B cell (primary cell): ENCODE measurements at regions not wholly inside any gene's neighbourhood (a gene's known extent, or its start where the extent isn't known, plus 50 kb on each side); places are given as distances from the start of the nearest gene placed in this dataset.

Experiments
- ATAC-seq: fragments of 200-7000 bp; cut with Tn5 transposase; one replicate; pipeline ENCODE4 v1.10.0; 2021; ENCODE audit warnings: low read depth, mild to moderate bottlenecking, moderate number of reproducible peaks, moderate library complexity
- CTCF ChIA-PET: fragments of 350-600 bp; sonication (Branson Sonifier 250); formaldehyde crosslinking; loops from one replicate; lab custom pipeline; 2021; ENCODE audit warnings: antibody characterized with exemption, inconsistent platforms; lab: Charles Lee
- POLR2A ChIA-PET: fragments of 350-600 bp; sonication (Branson Sonifier 250); formaldehyde crosslinking; loops from one replicate; lab custom pipeline; 2021; ENCODE audit warnings: antibody characterized with exemption; lab: Charles Lee
- DNase-seq: peaks from one replicate; pipeline ENCODE4 v3.0.0; 2013
- H2AFZ ChIP-seq: 2 replicates; pipeline ENCODE4 v1.6.1; 2012; ENCODE audit warnings: mild to moderate bottlenecking, low read depth, low read length; ENCODE audit not compliant: insufficient read depth, poor library complexity, severe bottlenecking
- H3K27ac ChIP-seq, 2 donors: 1 replicate in 1 of 2; 2 replicates in 1 of 2; pipeline ENCODE4 v1.5.1; 2012 to 2013; ENCODE audit warnings: low read length in 2 of 2, mild to moderate bottlenecking in 2 of 2, moderate library complexity in 1 of 2
- H3K27me3 ChIP-seq, 4 experiments: fragments of 200-600 bp in 1 of 4; sonication (generic) in 1 of 4; replicated peaks in 1 of 4; 1 replicate in 2 of 4; 2 replicates in 2 of 4; pipeline versions ENCODE4 v1.6.1 to v1.7.0; 2013 to 2016; ENCODE audit warnings: low read length in 3 of 4, mild to moderate bottlenecking in 2 of 4, mixed read lengths in 1 of 4, moderate library complexity in 1 of 4; ENCODE audit not compliant: insufficient read depth in 4 of 4, control insufficient read depth in 3 of 4; ENCODE audit errors: control extremely low read depth in 1 of 4
- H3K36me3 ChIP-seq, 2 experiments: replicated peaks in 1 of 2; 1 replicate in 1 of 2; 2 replicates in 1 of 2; pipeline versions ENCODE4 v1.6.1 to v1.7.1; 2013; ENCODE audit warnings: low read length in 1 of 2; ENCODE audit not compliant: insufficient read depth in 2 of 2, control insufficient read depth in 1 of 2; ENCODE audit errors: control extremely low read depth in 1 of 2, extremely low read depth in 1 of 2
- H3K4me1 ChIP-seq, 2 donors: fragments of 200-600 bp in 1 of 2; sonication (generic) in 1 of 2; 1 replicate in 1 of 2; 2 replicates in 1 of 2; pipeline versions ENCODE4 v1.5.1 to v1.6.1; 2013 to 2017; ENCODE audit warnings: low read length in 2 of 2; ENCODE audit not compliant: control insufficient read depth in 2 of 2, insufficient read depth in 2 of 2
- H3K4me2 ChIP-seq: replicated peaks from 2 replicates; pipeline ENCODE3; 2012; ENCODE audit warnings: mild to moderate bottlenecking, low read depth, low read length; ENCODE audit not compliant: poor library complexity, severe bottlenecking
- H3K4me3 ChIP-seq, 5 experiments: fragments of 200-600 bp in 1 of 5; sonication (generic) in 1 of 5; 1 replicate in 3 of 5; 2 replicates in 2 of 5; pipeline versions ENCODE4 v1.5.1 to v1.7.0; 2011 to 2016; ENCODE audit warnings: low read length in 4 of 5, mild to moderate bottlenecking in 4 of 5, low read depth in 2 of 5, control low read depth in 1 of 5, moderate library complexity in 1 of 5; ENCODE audit not compliant: insufficient read depth in 1 of 5; ENCODE audit errors: control extremely low read depth in 1 of 5, extremely low read depth in 1 of 5
- H3K79me2 ChIP-seq: fragments of 200-600 bp; sonication (generic); one replicate; pipeline ENCODE4 v1.6.0; 2016; ENCODE audit warnings: low read length; ENCODE audit not compliant: control insufficient read depth, insufficient read depth
- H3K9ac ChIP-seq: fragments of 200-600 bp; sonication (generic); 2 replicates; pipeline ENCODE4 v1.6.1; 2017; ENCODE audit warnings: mild to moderate bottlenecking, low read length, moderate library complexity
- H3K9me3 ChIP-seq, 3 donors: one replicate each; pipeline versions ENCODE4 v1.6.1 to v1.7.1; 2013; ENCODE audit warnings: low read length in 2 of 3; ENCODE audit not compliant: control insufficient read depth in 2 of 3, insufficient read depth in 1 of 3; ENCODE audit errors: control extremely low read depth in 1 of 3
- H4K20me1 ChIP-seq: 2 replicates; pipeline ENCODE4 v1.6.0; 2012; ENCODE audit warnings: mild to moderate bottlenecking, low read length; ENCODE audit not compliant: insufficient read depth, control insufficient read depth, poor library complexity, severe bottlenecking
- H3K27ac Mint-ChIP-seq: one replicate; pipeline ENCODE4 v1.8.0; 2021; ENCODE audit warnings: mixed read lengths
- H3K27me3 Mint-ChIP-seq: one replicate; pipeline ENCODE4 v1.8.0; 2021; ENCODE audit warnings: mixed read lengths
- H3K4me1 Mint-ChIP-seq: one replicate; pipeline ENCODE4 v1.8.0; 2021; ENCODE audit warnings: mixed read lengths
- H3K4me3 Mint-ChIP-seq: one replicate; pipeline ENCODE4 v1.8.0; 2021; ENCODE audit warnings: mixed read lengths
- H3K9me3 Mint-ChIP-seq: one replicate; pipeline ENCODE4 v1.8.0; 2022; ENCODE audit warnings: mixed read lengths; ENCODE audit not compliant: insufficient read depth
- CTCF ChIP-seq: fragments of 200-600 bp; IDR thresholded peaks from one replicate; pipeline ENCODE4 v1.8.0; 2022; ENCODE audit warnings: antibody characterized with exemption, mild to moderate bottlenecking
- EZH2 ChIP-seq: IDR thresholded peaks from 2 replicates; pipeline ENCODE4 v1.6.1; 2012; ENCODE audit warnings: borderline replicate concordance, low read depth, mild to moderate bottlenecking, moderate library complexity, low read length; ENCODE audit not compliant: insufficient read depth, poor library complexity, severe bottlenecking
- WGBS: methylation state at CpG from one replicate; pipeline ENCODE4 v1.1.5; 2013; ENCODE audit warnings: missing lambda C conversion rate; ENCODE audit not compliant: insufficient coverage; 5-methylcytosine and 5-hydroxymethylcytosine counted together
- intact Hi-C: fragments of 100-400 bp; cut with micrococcal nuclease; formaldehyde crosslinking; loops from one replicate; pipeline ENCODE4 v1.10.0; 2022

GRCh38 chr13:28550721-28551497, 56.0 kb upstream of the FLT1 start:
- no peak for TF ChIP-seq EZH2
- TF ChIP-seq CTCF: no peak
- no peaks in the 10 kb centered on the region for H3K36me3 ChIP-seq
- Mint-ChIP-seq H3K27ac (no peak overlapping the region), H3K9me3 (no peaks in the 10 kb centered on the region), H3K4me3 (no peak overlapping the region), H3K4me1 (no peaks in the 10 kb centered on the region), H3K27me3 (peaks cover 21% of the 10 kb centered on the region)
- intact Hi-C loops: no loop called here
- H3K9ac ChIP-seq: no peak overlapping the region
- ATAC-seq (no peak), DNase-seq (no peak)
- H2AFZ ChIP-seq: no peak overlapping the region
- no peaks in the 10 kb centered on the region for H3K4me1 ChIP-seq
- H3K4me3 ChIP-seq: no peak overlapping the region
- H3K27ac ChIP-seq: no peak overlapping the region
- H3K79me2 ChIP-seq: no peaks in the 10 kb centered on the region
- WGBS: 86% methylated on average over 2 of the region's 7 CpGs
- H3K4me2 ChIP-seq: no peak overlapping the region
- no peaks in the 10 kb centered on the region for H4K20me1 ChIP-seq
- H3K9me3 ChIP-seq: no peaks in the 10 kb centered on the region
- CTCF ChIA-PET: no interaction called here
- POLR2A ChIA-PET: no interaction called here
- H3K27me3 ChIP-seq: peaks cover 0 to 7% (median 2%) of the 10 kb centered on the region in 4 experiments

GRCh38 chr13:28550091-28550490, 55.2 kb upstream of the FLT1 start:
- WGBS: 92% methylated on average over 3 of the region's 3 CpGs
- Mint-ChIP-seq H3K4me3 (no peak overlapping the region), H3K27ac (no peak overlapping the region), H3K27me3 (peaks cover 24% of the 10 kb centered on the region), H3K9me3 (no peaks in the 10 kb centered on the region), H3K4me1 (no peaks in the 10 kb centered on the region)
- CTCF ChIA-PET: no interaction called here
- H3K36me3 ChIP-seq: no peaks in the 10 kb centered on the region
- H3K9me3 ChIP-seq: no peaks in the 10 kb centered on the region
- peaks cover 0 to 12% (median 2%) of the 10 kb centered on the region in 4 experiments for H3K27me3 ChIP-seq
- no peak overlapping the region for H2AFZ ChIP-seq
- H3K4me2 ChIP-seq: no peak overlapping the region
- no peak for TF ChIP-seq CTCF
- H4K20me1 ChIP-seq: no peaks in the 10 kb centered on the region
- no peak for DNase-seq
- no peaks in the 10 kb centered on the region for H3K79me2 ChIP-seq
- H3K27ac ChIP-seq: no peak overlapping the region
- H3K4me3 ChIP-seq: no peak overlapping the region
- intact Hi-C loops: no loop called here
- no peak overlapping the region for H3K9ac ChIP-seq
- ATAC-seq: no peak
- POLR2A ChIA-PET: no interaction called here
- no peaks in the 10 kb centered on the region for H3K4me1 ChIP-seq
